Endometrium (tissue), 2 donors: ENCODE measurements at regions not wholly inside any gene's neighbourhood (a gene's known extent, or its start where the extent isn't known, plus 50 kb on each side); places are given as distances from the start of the nearest gene placed in this dataset.

Experiments
- FAIRE-seq: peaks from 2 replicates; lab custom pipeline; 2012; peaks lifted over from hg19 to GRCh38; lab: Jason Lieb, UNC
- donor health status: control.
- donor health status: control.

- no peak for FAIRE-seq
Measured at GRCh38 chr2:13103778-13104493, 387.2 kb downstream of the TRIB2 start.

- no peak for FAIRE-seq
Measured at GRCh38 chr2:13104723-13105122, 388.0 kb downstream of the TRIB2 start.

GRCh38 chr2:13106302-13106701, 389.6 kb downstream of the TRIB2 start:
- no peak for FAIRE-seq

- FAIRE-seq, result no peak
Measured at GRCh38 chr2:13109516-13109915, 392.8 kb downstream of the TRIB2 start.

- FAIRE-seq, result no peak
Measured at GRCh38 chr2:13110825-13111224, 394.1 kb downstream of the TRIB2 start.

GRCh38 chr2:13113002-13113401, 396.3 kb downstream of the TRIB2 start:
- no peak for FAIRE-seq

- FAIRE-seq, result no peak
Measured at GRCh38 chr2:13114391-13114790, 397.7 kb downstream of the TRIB2 start.

GRCh38 chr2:13115643-13116042, 398.9 kb downstream of the TRIB2 start:
- no peak for FAIRE-seq

- FAIRE-seq, result no peak
Measured at GRCh38 chr2:13121096-13121495, 404.4 kb downstream of the TRIB2 start.

- no peak for FAIRE-seq
Measured at GRCh38 chr2:13128139-13128538, 411.4 kb downstream of the TRIB2 start.

- no peak for FAIRE-seq
Measured at GRCh38 chr2:13135369-13135768, 418.6 kb downstream of the TRIB2 start.

GRCh38 chr2:13135856-13136255, 419.1 kb downstream of the TRIB2 start:
- FAIRE-seq, result no peak

GRCh38 chr2:13137679-13138078, 420.9 kb downstream of the TRIB2 start:
- FAIRE-seq, result no peak

GRCh38 chr2:13141315-13141714, 424.6 kb downstream of the TRIB2 start:
- FAIRE-seq, result no peak

GRCh38 chr2:13143451-13143850, 426.7 kb downstream of the TRIB2 start:
- no peak for FAIRE-seq

GRCh38 chr2:13156916-13157315, 440.2 kb downstream of the TRIB2 start:
- peak; percentile 66 for FAIRE-seq

GRCh38 chr2:13158466-13158865, 441.7 kb downstream of the TRIB2 start:
- FAIRE-seq, result no peak

- no peak for FAIRE-seq
Measured at GRCh38 chr2:13180729-13181128, 464.0 kb downstream of the TRIB2 start.

- FAIRE-seq, result no peak
Measured at GRCh38 chr2:13193075-13193474, 476.3 kb downstream of the TRIB2 start.

GRCh38 chr2:13193900-13194299, 477.2 kb downstream of the TRIB2 start:
- FAIRE-seq, result peak; percentile 39

GRCh38 chr2:13195270-13195669, 478.5 kb downstream of the TRIB2 start:
- FAIRE-seq, result peak; percentile 84

GRCh38 chr2:13197248-13197647, 480.5 kb downstream of the TRIB2 start:
- no peak for FAIRE-seq

- no peak for FAIRE-seq
Measured at GRCh38 chr2:13201924-13202323, 485.2 kb downstream of the TRIB2 start.

GRCh38 chr2:13212115-13212514, 495.4 kb downstream of the TRIB2 start:
- no peak for FAIRE-seq

GRCh38 chr2:13218205-13218604, 501.5 kb downstream of the TRIB2 start:
- no peak for FAIRE-seq
